GM12892 (cell line): ENCODE measurements at regions not wholly inside any gene's neighbourhood (a gene's known extent, or its start where the extent isn't known, plus 50 kb on each side); places are given as distances from the start of the nearest gene placed in this dataset.

Source experiments
- POLR2A ChIP-seq: IDR thresholded peaks from 2 replicates; pipeline ENCODE4 v1.6.1; 2011; ENCODE audit warnings: low read depth, low read length, control low read depth
- POLR2AphosphoS5 ChIP-seq: IDR thresholded peaks from 2 replicates; pipeline ENCODE4 v1.6.1; 2011; ENCODE audit warnings: low read depth, low read length, control low read depth

- TF ChIP-seq POLR2AphosphoS5: no peak
- TF ChIP-seq POLR2A: no peak
These were observed 103.5 kb downstream of the CD24 start for GRCh38 chr6:106870824-106871717.
